GM18907 (cell line): ENCODE measurements at regions not wholly inside any gene's neighbourhood (a gene's known extent, or its start where the extent isn't known, plus 50 kb on each side); places are given as distances from the start of the nearest gene placed in this dataset.
A peak's percentile ranks its signal among the peaks of the same experiment; 100 is the strongest.

Source experiments
- ATAC-seq: cut with Tn5 transposase; IDR thresholded peaks from one replicate; pipeline ENCODE4 v1.9.1; 2021; ENCODE audit warnings: mild to moderate bottlenecking, moderate library complexity; ENCODE audit not compliant: unreplicated experiment

GRCh38 chr2:230640540-230641011, 72.1 kb upstream of the CAB39 start:
- no peak for ATAC-seq

- ATAC-seq, result no peak
Measured at GRCh38 chr2:230642966-230643365, 69.7 kb upstream of the CAB39 start.

GRCh38 chr2:230643576-230644291, 68.9 kb upstream of the CAB39 start:
- ATAC-seq, result peak; percentile 69

- ATAC-seq, result no peak
Measured at GRCh38 chr2:230644356-230644935, 68.2 kb upstream of the CAB39 start.

- no peak for ATAC-seq
Measured at GRCh38 chr2:230648356-230648755, 64.3 kb upstream of the CAB39 start.

- peak; percentile 87 for ATAC-seq
Measured at GRCh38 chr2:230650585-230651137, 62.0 kb upstream of the CAB39 start.

GRCh38 chr2:230654057-230654456, 58.6 kb upstream of the CAB39 start:
- ATAC-seq, result no peak

GRCh38 chr2:230657462-230657861, 55.2 kb upstream of the CAB39 start:
- ATAC-seq, result no peak

- ATAC-seq, result no peak
Measured at GRCh38 chr2:230657906-230658305, 54.7 kb upstream of the CAB39 start.

GRCh38 chr2:230658577-230658876, 54.1 kb upstream of the CAB39 start:
- no peak for ATAC-seq

GRCh38 chr2:230658877-230659652, 53.6 kb upstream of the CAB39 start:
- ATAC-seq, result peak; percentile 47

- peak; percentile 25 for ATAC-seq
Measured at GRCh38 chr2:230660294-230661060, 52.2 kb upstream of the CAB39 start.

GRCh38 chr2:230661072-230661957, 51.3 kb upstream of the CAB39 start:
- ATAC-seq, result peak; percentile 48
